ENCODE measurements at regions not wholly inside any gene's neighbourhood (a gene's known extent, or its start where the extent isn't known, plus 50 kb on each side); places are given as distances from the start of the nearest gene placed in this dataset.
"Not testable (repeated sequence)": the region's sequence is repeated elsewhere in the genome, so short reads cannot be mapped to it uniquely, and the experiment has no call there.

GRCh38 chr10:64011912-64012714 is 490.9 kb downstream of the REEP3 start:
- peaks cover 9% of the 10 kb centered on the region for H3K27me3 Mint-ChIP-seq
- DNase-seq (ENCODE audit: low spot score in 2 of 2) (no peak), ATAC-seq (ENCODE audit: low read depth) (no peak)
- no peak overlapping the region for H3K27ac Mint-ChIP-seq
- H3K9me3 Mint-ChIP-seq: peaks cover 3% of the 10 kb centered on the region
- no peaks in the 10 kb centered on the region for H3K36me3 Mint-ChIP-seq
- H3K4me3 Mint-ChIP-seq: no peak overlapping the region
- no peaks in the 10 kb centered on the region for H3K4me1 Mint-ChIP-seq

- no peaks in the 10 kb centered on the region for H3K4me1 Mint-ChIP-seq
- H3K27me3 Mint-ChIP-seq: peaks cover 9% of the 10 kb centered on the region
- peaks cover 3% of the 10 kb centered on the region for H3K9me3 Mint-ChIP-seq
- DNase-seq (ENCODE audit: low spot score in 2 of 2): no peak
- H3K36me3 Mint-ChIP-seq: no peaks in the 10 kb centered on the region
- no peak for ATAC-seq (ENCODE audit: low read depth)
- H3K4me3 Mint-ChIP-seq: no peak overlapping the region
- no peak overlapping the region for H3K27ac Mint-ChIP-seq
Measured at GRCh38 chr10:64014281-64014680, 493.1 kb downstream of the REEP3 start.

GRCh38 chr10:64023926-64024470 is 502.8 kb downstream of the REEP3 start:
- Mint-ChIP-seq H3K4me3 (no peak overlapping the region), H3K27ac (no peak overlapping the region), H3K36me3 (no peaks in the 10 kb centered on the region), H3K9me3 (peaks cover 3% of the 10 kb centered on the region), H3K4me1 (no peaks in the 10 kb centered on the region), H3K27me3 (peaks cover 2% of the 10 kb centered on the region)
- ATAC-seq (ENCODE audit: low read depth): no peak
- DNase-seq (ENCODE audit: low spot score in 2 of 2): no peak

DNA sequence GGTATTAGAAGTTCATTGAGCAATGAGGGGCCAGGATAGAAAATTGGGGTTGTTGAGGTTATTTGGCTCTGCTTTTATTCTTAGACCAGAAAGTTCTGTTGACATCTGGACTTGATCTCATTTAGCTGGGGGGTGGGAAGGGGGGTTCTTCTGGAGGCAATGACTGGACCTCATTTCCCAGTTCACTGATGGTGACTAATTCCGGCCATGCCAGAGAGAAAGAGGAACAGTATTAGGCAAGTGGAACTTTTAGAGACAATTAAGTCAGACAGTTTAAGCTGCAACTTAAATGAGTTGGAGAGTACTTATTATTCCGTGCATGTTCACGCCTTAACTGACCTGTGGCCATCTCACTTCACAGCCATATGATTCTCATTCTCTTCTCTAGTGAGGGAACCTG is 512.5 kb downstream of the REEP3 start:
- H3K27me3 Mint-ChIP-seq: peaks cover 4% of the 10 kb centered on the region
- ATAC-seq (ENCODE audit: low read depth) (no peak), DNase-seq (ENCODE audit: low spot score in 2 of 2) (no peak)
- no peak overlapping the region for H3K27ac Mint-ChIP-seq
- no peaks in the 10 kb centered on the region for H3K9me3 Mint-ChIP-seq
- H3K4me1 Mint-ChIP-seq: no peaks in the 10 kb centered on the region
- H3K36me3 Mint-ChIP-seq: no peaks in the 10 kb centered on the region
- H3K4me3 Mint-ChIP-seq: no peak overlapping the region

DNA sequence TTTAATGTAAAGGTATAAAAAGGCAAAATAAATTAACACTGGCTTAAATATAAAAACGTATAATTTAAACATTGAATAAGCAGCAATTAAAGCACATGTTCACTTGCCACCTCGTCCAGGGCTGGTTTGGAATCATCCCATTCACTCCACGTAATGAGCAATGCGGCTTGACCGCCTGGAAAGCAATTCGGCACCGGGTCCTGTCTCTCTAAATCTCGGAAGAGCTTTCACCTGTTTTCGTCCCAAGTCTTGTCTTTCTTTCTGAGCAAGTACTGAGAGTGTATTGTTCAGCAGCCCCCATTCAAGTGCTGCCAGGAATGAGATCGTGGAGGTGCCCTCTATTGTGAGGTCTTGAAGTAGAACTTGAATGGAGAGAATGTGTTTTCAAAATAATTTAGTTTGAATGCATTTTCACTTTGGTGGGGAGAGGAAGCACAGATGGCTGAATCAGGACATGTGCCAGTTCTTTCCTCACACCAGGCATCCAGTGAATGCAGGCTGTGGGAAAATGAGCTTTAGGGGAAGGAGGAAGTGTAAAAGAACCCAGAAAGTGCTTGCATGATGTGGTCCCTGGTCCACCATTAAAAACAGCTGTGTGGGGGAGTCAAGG is 515.2 kb downstream of the REEP3 start:
- Mint-ChIP-seq H3K4me1 (peaks cover 9% of the 10 kb centered on the region), H3K9me3 (no peaks in the 10 kb centered on the region), H3K27ac (no peak overlapping the region), H3K27me3 (peaks cover 7% of the 10 kb centered on the region), H3K4me3 (no peak overlapping the region), H3K36me3 (no peaks in the 10 kb centered on the region)
- no peak for DNase-seq (ENCODE audit: low spot score in 2 of 2)
- no peak for ATAC-seq (ENCODE audit: low read depth)

DNA sequence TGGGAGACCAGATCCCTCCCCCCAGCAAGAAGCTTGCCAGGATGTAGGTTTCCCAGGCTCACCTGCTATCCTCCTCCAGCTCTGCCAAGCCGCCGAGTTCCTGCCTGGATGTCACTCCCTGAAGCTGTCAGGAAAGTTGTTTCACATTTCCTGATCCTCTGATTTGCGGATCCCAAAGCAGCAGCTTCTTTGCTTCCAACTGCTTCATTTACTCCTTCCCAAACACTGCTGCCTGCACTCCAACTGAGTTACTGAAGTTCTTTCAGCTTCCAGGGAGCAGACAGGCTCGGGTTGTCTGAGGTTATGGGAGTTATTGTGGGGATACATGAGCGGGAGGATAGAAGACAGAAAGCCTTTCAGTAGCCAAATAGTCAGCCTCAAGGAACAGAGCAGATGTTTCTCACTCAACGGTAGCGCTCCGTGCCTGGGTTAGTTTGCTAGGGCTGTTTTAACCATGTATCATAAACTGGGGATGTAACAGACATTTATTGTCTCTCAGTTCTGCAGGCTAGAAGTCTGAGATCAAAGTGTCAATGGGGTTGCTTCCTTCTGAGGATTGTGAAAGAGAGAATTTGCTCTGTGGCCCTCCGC is 516.0 kb downstream of the REEP3 start:
- H3K27me3 Mint-ChIP-seq: peaks cover 7% of the 10 kb centered on the region
- DNase-seq (ENCODE audit: low spot score in 2 of 2): no peak
- ATAC-seq (ENCODE audit: low read depth): no peak
- H3K27ac Mint-ChIP-seq: no peak overlapping the region
- no peaks in the 10 kb centered on the region for H3K9me3 Mint-ChIP-seq
- H3K36me3 Mint-ChIP-seq: no peaks in the 10 kb centered on the region
- peaks cover 9% of the 10 kb centered on the region for H3K4me1 Mint-ChIP-seq
- no peak overlapping the region for H3K4me3 Mint-ChIP-seq

DNA sequence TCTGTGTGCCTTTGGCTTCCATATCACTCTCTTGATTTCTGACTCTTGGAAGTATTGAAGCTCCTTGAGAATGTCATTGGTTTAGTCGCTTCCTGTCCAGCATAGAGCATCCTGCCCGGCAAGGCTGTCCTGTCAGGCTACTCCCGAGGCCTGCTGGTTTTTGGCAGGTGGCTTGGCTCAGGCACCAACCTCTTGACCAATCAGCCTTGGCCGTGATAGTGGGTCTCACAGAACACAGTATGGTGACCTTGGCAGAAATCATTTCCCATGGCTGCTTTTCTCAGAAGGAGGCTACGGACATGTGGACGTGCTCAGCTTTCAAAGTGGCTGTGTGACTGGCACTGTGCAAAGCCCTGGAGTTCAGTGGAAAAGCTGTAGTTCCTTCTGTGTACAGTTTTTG is 516.9 kb downstream of the REEP3 start:
- Mint-ChIP-seq H3K27me3 (peaks cover 7% of the 10 kb centered on the region), H3K27ac (no peak overlapping the region)
- no peak for ATAC-seq (ENCODE audit: low read depth)

DNA sequence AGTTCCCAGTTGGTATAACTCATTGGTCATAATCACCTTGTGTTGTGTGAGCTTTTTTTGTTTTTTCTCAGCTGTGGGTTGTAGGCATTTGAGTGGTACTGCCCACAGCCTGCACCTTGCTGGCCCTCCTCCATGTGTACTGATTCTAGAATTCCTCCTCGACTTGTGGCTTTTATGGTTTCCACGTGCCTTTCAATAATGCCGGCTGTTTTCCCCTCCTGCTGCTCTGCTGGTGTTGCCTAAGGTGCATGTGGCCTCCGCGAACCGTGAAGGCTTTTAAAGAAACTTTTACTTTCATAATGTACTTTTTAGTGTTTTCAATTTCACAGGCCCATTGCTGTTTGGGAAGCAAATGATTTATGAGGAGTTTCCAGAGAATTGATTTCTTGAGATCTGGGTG is 518.0 kb downstream of the REEP3 start:
- Mint-ChIP-seq H3K9me3 (no peaks in the 10 kb centered on the region), H3K27ac (no peak overlapping the region)
- ATAC-seq (ENCODE audit: low read depth): no peak

More for the DNA sequence above, 516.9 kb downstream of the REEP3 start:
- H3K9me3 Mint-ChIP-seq: no peaks in the 10 kb centered on the region
- H3K4me3 Mint-ChIP-seq: no peak overlapping the region
- H3K4me1 Mint-ChIP-seq: peaks cover 9% of the 10 kb centered on the region
- DNase-seq (ENCODE audit: low spot score in 2 of 2): no peak
- H3K36me3 Mint-ChIP-seq: no peaks in the 10 kb centered on the region

DNA sequence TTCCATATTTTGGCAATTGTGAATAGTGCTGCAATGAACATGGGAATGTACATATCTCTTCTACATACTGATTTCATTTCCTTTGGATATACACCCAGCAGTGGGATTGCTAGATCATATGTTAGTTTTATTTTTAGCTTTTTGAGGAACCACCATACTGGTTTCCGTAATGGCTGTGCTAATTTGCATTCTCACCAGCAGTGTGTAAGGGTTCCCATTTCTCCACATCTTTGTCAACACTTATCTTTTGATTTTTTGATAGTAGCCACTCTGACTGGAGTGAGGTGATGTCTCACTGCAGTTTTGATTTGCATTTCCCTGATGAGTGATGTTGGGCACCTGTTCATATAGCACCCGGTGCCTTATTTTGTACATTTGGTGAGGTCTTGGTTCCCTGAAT is 519.6 kb downstream of the REEP3 start:
- Mint-ChIP-seq H3K36me3 (no peaks in the 10 kb centered on the region), H3K4me1 (peaks cover 9% of the 10 kb centered on the region), H3K4me3 (peak overlapping the region; percentile 68), H3K27ac (no peak overlapping the region), H3K27me3 (peaks cover 7% of the 10 kb centered on the region), H3K9me3 (no peaks in the 10 kb centered on the region)
- DNase-seq (ENCODE audit: low spot score in 2 of 2): no peak
- peak; percentile 23 for ATAC-seq (ENCODE audit: low read depth)

More for the DNA sequence above, 518.0 kb downstream of the REEP3 start:
- no peak for DNase-seq (ENCODE audit: low spot score in 2 of 2)
- H3K36me3 Mint-ChIP-seq: no peaks in the 10 kb centered on the region
- H3K4me3 Mint-ChIP-seq: no peak overlapping the region
- peaks cover 9% of the 10 kb centered on the region for H3K4me1 Mint-ChIP-seq
- peaks cover 7% of the 10 kb centered on the region for H3K27me3 Mint-ChIP-seq

- Mint-ChIP-seq H3K4me3 (peak overlapping the region; percentile 68), H3K9me3 (no peaks in the 10 kb centered on the region)
Measured at GRCh38 chr10:64041185-64041988, 520.2 kb downstream of the REEP3 start.

DNA sequence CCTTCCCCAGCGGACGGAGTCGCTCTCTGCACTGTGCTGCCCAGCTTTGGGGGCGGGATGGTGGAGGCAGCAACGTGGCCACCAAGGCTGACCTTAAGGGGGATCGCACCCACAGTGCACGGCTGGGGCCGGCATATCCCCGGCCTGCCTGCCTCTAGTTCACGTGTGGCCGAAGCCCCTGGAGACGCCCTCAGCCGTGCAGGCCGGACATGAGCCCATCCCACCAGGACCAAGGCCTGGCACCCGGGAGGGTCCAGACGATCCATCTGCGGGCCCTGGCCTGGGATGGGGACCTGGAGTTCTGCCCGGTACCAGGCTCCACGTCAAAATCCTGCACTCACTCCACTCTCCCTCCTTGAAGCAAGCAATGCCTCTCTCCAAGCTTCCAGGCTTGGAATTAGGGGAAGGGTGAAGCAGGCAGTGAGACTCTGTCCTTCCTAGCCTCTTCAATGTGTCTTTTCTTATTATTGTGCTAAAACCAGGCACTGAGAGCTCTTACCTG is 520.8 kb downstream of the REEP3 start:
- H3K36me3 Mint-ChIP-seq: no peaks in the 10 kb centered on the region
- DNase-seq (ENCODE audit: low spot score in 2 of 2) (no peak), ATAC-seq (ENCODE audit: low read depth) (no peak)
- peaks cover 9% of the 10 kb centered on the region for H3K4me1 Mint-ChIP-seq
- H3K27me3 Mint-ChIP-seq: peaks cover 4% of the 10 kb centered on the region
- no peak overlapping the region for H3K27ac Mint-ChIP-seq
- H3K9me3 Mint-ChIP-seq: no peaks in the 10 kb centered on the region
- H3K4me3 Mint-ChIP-seq: peak overlapping the region; percentile 49

More at GRCh38 chr10:64041185-64041988, 520.2 kb downstream of the REEP3 start:
- Mint-ChIP-seq H3K27me3 (peaks cover 6% of the 10 kb centered on the region), H3K4me1 (peaks cover 9% of the 10 kb centered on the region), H3K36me3 (no peaks in the 10 kb centered on the region), H3K27ac (no peak overlapping the region)
- DNase-seq (ENCODE audit: low spot score in 2 of 2) (peak; percentile 75 to 79), ATAC-seq (ENCODE audit: low read depth) (peak; percentile 90)

DNA sequence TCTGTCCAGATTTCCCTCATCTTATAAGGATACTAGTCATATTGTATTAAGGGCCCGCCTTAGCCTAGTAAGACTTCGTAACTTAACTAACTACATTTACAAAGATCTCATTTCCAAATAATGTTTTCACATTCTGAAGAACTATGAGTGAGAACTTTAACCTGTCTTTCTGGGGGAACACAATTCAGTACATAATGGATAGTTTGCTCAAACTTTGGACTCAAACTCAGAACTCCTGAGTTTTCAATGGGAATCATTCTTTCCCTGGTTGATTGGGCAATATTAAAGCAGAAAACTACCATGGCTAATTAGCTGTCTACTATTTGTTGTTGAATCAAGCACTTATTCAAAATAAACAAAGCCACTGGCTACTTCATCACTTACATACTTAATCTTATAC is 522.9 kb downstream of the REEP3 start:
- peaks cover 9% of the 10 kb centered on the region for H3K4me1 Mint-ChIP-seq
- H3K9me3 Mint-ChIP-seq: no peaks in the 10 kb centered on the region
- H3K27me3 Mint-ChIP-seq: peaks cover 3% of the 10 kb centered on the region
- no peak overlapping the region for H3K27ac Mint-ChIP-seq
- DNase-seq (ENCODE audit: low spot score in 2 of 2): no peak
- no peak overlapping the region for H3K4me3 Mint-ChIP-seq
- ATAC-seq (ENCODE audit: low read depth): no peak
- no peaks in the 10 kb centered on the region for H3K36me3 Mint-ChIP-seq

GRCh38 chr10:64044957-64045632 is 523.9 kb downstream of the REEP3 start:
- H3K36me3 Mint-ChIP-seq; H3K27ac Mint-ChIP-seq; H3K27me3 Mint-ChIP-seq; DNase-seq (ENCODE audit: low spot score in 2 of 2); H3K4me3 Mint-ChIP-seq; H3K9me3 Mint-ChIP-seq; H3K4me1 Mint-ChIP-seq; ATAC-seq (ENCODE audit: low read depth): not testable (repeated sequence)
